HepG2 (cell line): ENCODE measurements at regions not wholly inside any gene's neighbourhood (a gene's known extent, or its start where the extent isn't known, plus 50 kb on each side); places are given as distances from the start of the nearest gene placed in this dataset.

Experiments used
- BCL3 ChIP-seq: sonication (generic); formaldehyde crosslinking; IDR thresholded peaks from 2 replicates; pipeline ENCODE4 v1.5.1; 2020; ENCODE audit warnings: mild to moderate bottlenecking, missing genetic modification reagents, moderate library complexity
- DPF2 ChIP-seq: sonication (generic); formaldehyde crosslinking; IDR thresholded peaks from 2 replicates; pipeline ENCODE4 v1.4.0; 2020; ENCODE audit warnings: mild to moderate bottlenecking, low read depth, missing genetic modification reagents, borderline replicate concordance
- FOXP4 ChIP-seq: sonication (generic); formaldehyde crosslinking; IDR thresholded peaks from 2 replicates; pipeline ENCODE4 v1.4.0; 2020; ENCODE audit warnings: missing genetic modification reagents
- GTF3A ChIP-seq: sonication (generic); formaldehyde crosslinking; conservative IDR thresholded peaks from 2 replicates; pipeline ENCODE4 v1.4.0; 2020; ENCODE audit warnings: mild to moderate bottlenecking, missing genetic modification reagents
- HNRNPLL ChIP-seq: fragments of 200-400 bp; formaldehyde crosslinking; IDR thresholded peaks from 2 replicates; pipeline ENCODE4 v1.6.1; 2017; ENCODE audit warnings: mild to moderate bottlenecking, low read depth, low read length; ENCODE audit not compliant: poor library complexity, severe bottlenecking
- KDM1A ChIP-seq: IDR thresholded peaks from 2 replicates; pipeline ENCODE4 v1.6.1; 2016; ENCODE audit warnings: missing compliant biosample characterization
- KDM5B ChIP-seq: sonication (generic); formaldehyde crosslinking; IDR thresholded peaks from 2 replicates; pipeline ENCODE4 v1.4.0; 2020; ENCODE audit warnings: missing genetic modification reagents, mild to moderate bottlenecking, borderline replicate concordance
- MEIS2 ChIP-seq: sonication (generic); formaldehyde crosslinking; IDR thresholded peaks from 2 replicates; pipeline ENCODE4 v1.9.0; 2021; ENCODE audit warnings: mild to moderate bottlenecking, missing genetic modification reagents
- NCOR1 ChIP-seq: fragments of 200-600 bp; sonication (generic); IDR thresholded peaks from 2 replicates; pipeline ENCODE4 v1.7.0; 2017; ENCODE audit warnings: antibody characterized with exemption, low read length, borderline replicate concordance
- RXRA ChIP-seq: sonication (generic); formaldehyde crosslinking; IDR thresholded peaks from 2 replicates; pipeline ENCODE4 v1.5.1; 2020; ENCODE audit warnings: missing genetic modification reagents
- SRY ChIP-seq: sonication (generic); formaldehyde crosslinking; IDR thresholded peaks from 2 replicates; pipeline ENCODE4 v1.8.0; 2022; ENCODE audit warnings: mild to moderate bottlenecking, missing genetic modification reagents
- ZBTB40 ChIP-seq, 2 experiments: fragments of 450-650 bp in 1 of 2; sonication (generic) in 1 of 2; formaldehyde crosslinking in 1 of 2; IDR thresholded peaks; 2 replicates each; pipeline versions ENCODE4 v1.6.1 to v1.8.0; 2016 to 2022; ENCODE audit warnings: antibody characterized with exemption in 1 of 2, mild to moderate bottlenecking in 1 of 2, missing genetic modification reagents in 1 of 2
- ZBTB42 ChIP-seq: sonication (generic); formaldehyde crosslinking; IDR thresholded peaks from 2 replicates; pipeline ENCODE4 v1.5.0; 2020; ENCODE audit warnings: mild to moderate bottlenecking, missing genetic modification reagents
- ZC3H13 ChIP-seq: sonication (generic); formaldehyde crosslinking; IDR thresholded peaks from 2 replicates; pipeline ENCODE4 v1.8.1; 2023; ENCODE audit warnings: mild to moderate bottlenecking, missing genetic modification reagents, moderate library complexity
- ZNF572 ChIP-seq: sonication (generic); formaldehyde crosslinking; IDR thresholded peaks from 2 replicates; pipeline ENCODE4 v1.5.1; 2020; ENCODE audit warnings: mild to moderate bottlenecking, missing genetic modification reagents
- ZNF607 ChIP-seq: sonication (generic); formaldehyde crosslinking; IDR thresholded peaks from 2 replicates; pipeline ENCODE4 v1.5.1; 2020; ENCODE audit warnings: missing genetic modification reagents, mild to moderate bottlenecking, borderline replicate concordance
- ZNF644 ChIP-seq: IDR thresholded peaks from 2 replicates; pipeline ENCODE4 v1.6.1; 2016; ENCODE audit warnings: low read depth
- ZNF75D ChIP-seq: sonication (generic); formaldehyde crosslinking; IDR thresholded peaks from 2 replicates; pipeline ENCODE4 v1.8.1; 2023; ENCODE audit warnings: missing genetic modification reagents, mild to moderate bottlenecking, borderline replicate concordance

- TF ChIP-seq HNRNPLL (no peak), GTF3A (no peak), ZNF572 (CRISPR knock-in tag) (no peak), MEIS2 (CRISPR knock-in tag) (peak; percentile 88), ZBTB40 (IDR thresholded peaks at IDR 0.05) (no peak), ZBTB40 (CRISPR knock-in tag; IDR thresholded peaks at IDR 0.05) (0 out of 2 replicates have a peak, but pooled peaks have one; percentile 38), ZNF607 (CRISPR knock-in tag) (no peak), ZNF644 (CRISPR knock-in tag) (peak; percentile 93), ZBTB42 (CRISPR knock-in tag) (no peak), ZNF75D (CRISPR knock-in tag) (no peak), KDM5B (no peak), RXRA (no peak), SRY (no peak), ZC3H13 (no peak), BCL3 (CRISPR knock-in tag) (0 out of 2 replicates have a peak, but pooled peaks have one; percentile 54), KDM1A (CRISPR knock-in tag) (peak; percentile 96), DPF2 (no peak), FOXP4 (CRISPR knock-in tag) (peak; percentile 62), NCOR1 (0 out of 2 replicates have a peak, but pooled peaks have one; percentile 59)
Observed at GRCh38 chr14:54047645-54048308, 91.2 kb upstream of the BMP4 start (continued).
